ENCODE measurements at regions not wholly inside any gene's neighbourhood (a gene's known extent, or its start where the extent isn't known, plus 50 kb on each side); places are given as distances from the start of the nearest gene placed in this dataset.

DNA sequence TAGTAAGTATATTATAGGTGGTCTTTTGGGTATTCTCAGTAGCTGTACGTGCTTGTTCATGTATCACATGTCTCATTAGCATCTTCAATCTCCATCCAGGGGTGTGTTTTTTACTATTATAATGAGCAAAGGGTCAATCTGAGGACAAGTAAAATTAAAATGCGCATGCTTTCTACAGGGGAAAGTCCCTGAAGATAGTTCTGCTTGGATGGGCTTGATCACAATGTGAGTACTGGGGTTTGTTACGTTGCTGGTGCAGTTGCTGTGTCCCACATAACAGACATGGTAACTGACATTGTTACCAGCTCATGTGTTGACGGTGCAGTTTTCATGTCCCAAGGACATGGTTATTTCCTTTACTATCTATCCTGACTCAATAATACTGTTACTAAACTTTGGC lies 65.9 kb downstream of the UCHL1 start:
- no peaks in the 10 kb centered on the region for H3K27me3 Mint-ChIP-seq (ENCODE audit: low read depth)
- H3K4me1 Mint-ChIP-seq, result peaks cover 15% of the 10 kb centered on the region
- H3K27ac Mint-ChIP-seq, result peak overlapping the region in 1 of 3 experiments; percentile 85
- no peak overlapping the region for H3K4me3 Mint-ChIP-seq
- TF ChIP-seq, protein P1, sequence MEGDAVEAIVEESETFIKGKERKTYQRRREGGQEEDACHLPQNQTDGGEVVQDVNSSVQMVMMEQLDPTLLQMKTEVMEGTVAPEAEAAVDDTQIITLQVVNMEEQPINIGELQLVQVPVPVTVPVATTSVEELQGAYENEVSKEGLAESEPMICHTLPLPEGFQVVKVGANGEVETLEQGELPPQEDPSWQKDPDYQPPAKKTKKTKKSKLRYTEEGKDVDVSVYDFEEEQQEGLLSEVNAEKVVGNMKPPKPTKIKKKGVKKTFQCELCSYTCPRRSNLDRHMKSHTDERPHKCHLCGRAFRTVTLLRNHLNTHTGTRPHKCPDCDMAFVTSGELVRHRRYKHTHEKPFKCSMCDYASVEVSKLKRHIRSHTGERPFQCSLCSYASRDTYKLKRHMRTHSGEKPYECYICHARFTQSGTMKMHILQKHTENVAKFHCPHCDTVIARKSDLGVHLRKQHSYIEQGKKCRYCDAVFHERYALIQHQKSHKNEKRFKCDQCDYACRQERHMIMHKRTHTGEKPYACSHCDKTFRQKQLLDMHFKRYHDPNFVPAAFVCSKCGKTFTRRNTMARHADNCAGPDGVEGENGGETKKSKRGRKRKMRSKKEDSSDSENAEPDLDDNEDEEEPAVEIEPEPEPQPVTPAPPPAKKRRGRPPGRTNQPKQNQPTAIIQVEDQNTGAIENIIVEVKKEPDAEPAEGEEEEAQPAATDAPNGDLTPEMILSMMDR (IDR thresholded peaks at IDR 0.05; ENCODE audit: unreplicated experiment in 3 of 3), result no peak
- peaks cover 14% of the 10 kb centered on the region for H3K9me3 Mint-ChIP-seq
- no peaks in the 10 kb centered on the region for H3K36me3 Mint-ChIP-seq (ENCODE audit: low read depth)

DNA sequence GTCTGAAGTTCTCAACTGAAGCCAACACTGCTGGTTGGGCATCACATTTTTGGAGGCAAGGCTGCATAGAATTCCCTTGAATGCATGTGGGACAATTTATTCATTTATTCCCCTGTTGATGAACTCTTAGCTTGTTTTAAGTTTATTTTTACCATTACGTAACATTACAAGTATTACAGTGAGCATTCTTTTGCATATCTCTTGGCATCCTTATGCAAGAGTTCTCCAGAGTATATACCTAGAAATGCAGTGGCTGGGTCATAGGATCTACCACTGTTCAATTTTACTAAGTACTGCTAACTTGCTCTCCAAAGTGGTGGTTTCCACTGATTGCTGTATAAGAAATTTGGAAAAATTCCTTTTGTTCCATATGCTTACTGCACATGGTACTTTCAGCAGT lies 66.5 kb downstream of the UCHL1 start:
- peak overlapping the region in 2 of 3 experiments; percentile 60 to 85 for H3K27ac Mint-ChIP-seq
- TF ChIP-seq, protein P1 (IDR thresholded peaks at IDR 0.05; ENCODE audit: unreplicated experiment in 3 of 3), result no peak
- H3K4me1 Mint-ChIP-seq, result peaks cover 15% of the 10 kb centered on the region
- H3K36me3 Mint-ChIP-seq (ENCODE audit: low read depth), result no peaks in the 10 kb centered on the region
- H3K9me3 Mint-ChIP-seq, result peaks cover 14% of the 10 kb centered on the region
- H3K27me3 Mint-ChIP-seq (ENCODE audit: low read depth), result no peaks in the 10 kb centered on the region
- H3K4me3 Mint-ChIP-seq, result no peak overlapping the region

DNA sequence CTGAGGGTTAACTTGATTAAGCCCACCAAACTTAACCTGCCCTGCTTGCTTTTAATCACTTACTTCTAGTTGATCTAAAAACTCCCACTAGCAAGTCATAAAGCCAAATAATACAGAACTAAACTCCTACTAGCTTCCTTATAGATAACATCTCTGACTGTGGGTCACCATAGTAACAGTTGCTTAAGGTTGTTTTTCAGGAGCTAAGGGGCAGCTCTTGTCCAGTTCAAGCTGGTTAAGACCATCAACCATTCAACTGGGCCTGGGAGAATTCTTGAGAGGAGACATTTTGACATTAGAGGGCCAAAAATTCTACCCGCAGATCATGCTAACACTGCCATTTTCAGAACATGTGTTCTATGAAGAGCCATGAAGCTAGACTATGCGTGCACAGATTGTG lies 67.0 kb downstream of the UCHL1 start:
- Mint-ChIP-seq H3K36me3 (ENCODE audit: low read depth) (no peaks in the 10 kb centered on the region), H3K27ac (peak overlapping the region; percentile 60 to 85 (median 66)), H3K4me3 (no peak overlapping the region), H3K4me1 (peaks cover 15% of the 10 kb centered on the region), H3K9me3 (peaks cover 14% of the 10 kb centered on the region), H3K27me3 (ENCODE audit: low read depth) (peaks cover under 1% of the 10 kb centered on the region)
- TF ChIP-seq, protein P1 (IDR thresholded peaks at IDR 0.05; ENCODE audit: unreplicated experiment in 3 of 3), result no peak

DNA sequence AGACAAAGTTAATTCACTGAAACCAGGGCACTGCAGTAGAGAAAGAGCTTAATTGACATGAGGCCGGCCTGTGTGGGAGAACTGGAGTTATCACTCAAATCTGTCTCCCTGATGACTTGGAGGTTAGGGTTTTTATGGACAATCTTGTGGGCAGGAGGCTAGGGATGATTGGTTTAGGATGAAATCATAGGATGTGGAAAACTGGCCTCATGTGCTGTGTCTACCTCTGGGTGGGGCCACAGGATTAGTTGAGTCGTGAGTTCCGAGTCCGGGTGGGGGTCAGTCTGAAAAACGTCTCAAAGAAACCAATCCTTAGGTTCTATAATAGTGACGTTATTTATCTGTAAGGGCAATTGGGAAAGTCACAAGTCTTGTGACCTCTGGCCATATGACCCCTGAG lies 68.1 kb downstream of the UCHL1 start:
- Mint-ChIP-seq H3K27ac (peak overlapping the region in 1 of 3 experiments; percentile 65), H3K4me3 (no peak overlapping the region), H3K4me1 (peaks cover 15% of the 10 kb centered on the region), H3K9me3 (peaks cover 12% of the 10 kb centered on the region), H3K27me3 (ENCODE audit: low read depth) (peaks cover 4% of the 10 kb centered on the region), H3K36me3 (ENCODE audit: low read depth) (no peaks in the 10 kb centered on the region)
- TF ChIP-seq, protein P1 (IDR thresholded peaks at IDR 0.05; ENCODE audit: unreplicated experiment in 3 of 3), result no peak

DNA sequence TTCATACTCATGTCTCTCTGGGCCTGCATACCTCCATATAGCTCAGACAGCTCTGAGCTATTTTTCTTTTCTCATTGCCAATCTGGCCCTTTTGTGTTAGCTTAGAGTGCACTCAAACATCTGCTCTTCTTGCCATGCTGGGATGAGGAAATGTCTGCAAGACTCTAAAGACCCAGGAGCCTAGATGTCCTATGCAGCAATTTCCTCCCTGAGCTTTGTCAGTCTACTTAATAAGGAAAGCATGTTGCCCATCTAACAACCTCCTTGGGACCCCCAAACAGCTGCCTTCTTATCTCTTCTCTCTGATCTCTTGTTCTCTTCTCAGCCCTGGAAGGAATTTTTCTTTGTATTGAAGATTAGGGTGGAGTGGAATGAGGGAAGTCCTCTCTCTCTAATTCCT lies 69.2 kb downstream of the UCHL1 start:
- no peaks in the 10 kb centered on the region for H3K36me3 Mint-ChIP-seq (ENCODE audit: low read depth)
- peak overlapping the region in 2 of 3 experiments; percentile 44 to 65 for H3K27ac Mint-ChIP-seq
- peaks cover 4% of the 10 kb centered on the region for H3K27me3 Mint-ChIP-seq (ENCODE audit: low read depth)
- no peak overlapping the region for H3K4me3 Mint-ChIP-seq
- H3K9me3 Mint-ChIP-seq, result peaks cover 12% of the 10 kb centered on the region
- peaks cover 16% of the 10 kb centered on the region for H3K4me1 Mint-ChIP-seq
- TF ChIP-seq, protein P1 (IDR thresholded peaks at IDR 0.05; ENCODE audit: unreplicated experiment in 3 of 3), result no peak

DNA sequence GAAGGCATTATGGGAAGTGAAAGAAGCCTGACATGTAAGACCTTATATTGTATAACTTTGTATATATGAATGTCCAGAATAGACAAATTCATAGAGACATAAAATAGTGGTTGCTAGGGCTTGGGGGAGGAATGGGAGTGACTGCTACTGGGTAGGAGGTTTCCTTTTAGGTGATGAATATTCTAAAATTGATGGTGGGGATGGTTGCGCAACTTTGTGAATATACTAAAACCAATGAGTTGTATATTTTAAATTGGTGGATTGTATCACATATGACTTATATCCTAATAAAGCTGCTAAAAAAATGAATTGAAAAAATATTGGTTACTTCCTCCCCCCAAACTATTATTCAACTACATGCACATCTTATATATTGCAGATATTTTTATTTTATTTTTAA lies 70.0 kb downstream of the UCHL1 start:
- TF ChIP-seq, protein P1 (IDR thresholded peaks at IDR 0.05; ENCODE audit: unreplicated experiment in 3 of 3), result no peak
- Mint-ChIP-seq H3K27me3 (ENCODE audit: low read depth) (peaks cover 4% of the 10 kb centered on the region), H3K36me3 (ENCODE audit: low read depth) (no peaks in the 10 kb centered on the region), H3K4me1 (peaks cover 20% of the 10 kb centered on the region), H3K4me3 (no peak overlapping the region), H3K27ac (no peak overlapping the region), H3K9me3 (peaks cover 10% of the 10 kb centered on the region)
